WTC11 (cell line): ENCODE measurements at regions not wholly inside any gene's neighbourhood (a gene's known extent, or its start where the extent isn't known, plus 50 kb on each side); places are given as distances from the start of the nearest gene placed in this dataset.

Experiments
- ATAC-seq: fragments of 200-7000 bp; cut with Tn5 transposase; 2 replicates; pipeline ENCODE4 v1.10.0; 2021; ENCODE audit warnings: mild to moderate bottlenecking, moderate library complexity
- CTCF ChIA-PET: fragments of 300-600 bp; sonication (Branson Sonifier 250); formaldehyde crosslinking; loops from one replicate; lab custom pipeline; 2021; ENCODE audit warnings: antibody characterized with exemption; lab: Charles Lee
- POLR2A ChIA-PET: fragments of 350-600 bp; sonication (Branson Sonifier 250); formaldehyde crosslinking; loops from one replicate; lab custom pipeline; 2021; ENCODE audit warnings: antibody characterized with exemption; lab: Charles Lee
- DNase-seq: peaks from one replicate; pipeline ENCODE4 v3.0.0; 2021; ENCODE audit warnings: low spot score
- H3K27ac Mint-ChIP-seq: 2 replicates; pipeline ENCODE4 v1.8.0; 2021; ENCODE audit warnings: mixed read lengths
- H3K27me3 Mint-ChIP-seq: 2 replicates; pipeline ENCODE4 v1.8.0; 2021; ENCODE audit warnings: low read depth, mild to moderate bottlenecking, moderate library complexity, mixed read lengths
- H3K36me3 Mint-ChIP-seq: 2 replicates; pipeline ENCODE4 v1.8.0; 2021; ENCODE audit warnings: mixed read lengths
- H3K4me1 Mint-ChIP-seq: 2 replicates; pipeline ENCODE4 v1.8.0; 2022; ENCODE audit warnings: mixed read lengths
- H3K4me3 Mint-ChIP-seq: 2 replicates; pipeline ENCODE4 v1.8.0; 2021; ENCODE audit warnings: mild to moderate bottlenecking, moderate library complexity, mixed read lengths
- H3K9me3 Mint-ChIP-seq: 2 replicates; pipeline ENCODE4 v1.8.0; 2021; ENCODE audit warnings: mixed read lengths
- FOXJ3 ChIP-seq: sonication (generic); formaldehyde crosslinking; IDR thresholded peaks from 2 replicates; pipeline ENCODE4 v1.9.0; 2021; ENCODE audit warnings: missing genetic modification reagents, mild to moderate bottlenecking, borderline replicate concordance
- NR3C1 ChIP-seq: sonication (generic); formaldehyde crosslinking; conservative IDR thresholded peaks from 2 replicates; pipeline ENCODE4 v1.8.1; 2023; ENCODE audit warnings: low read depth, mild to moderate bottlenecking, missing genetic modification reagents
- TCF7 ChIP-seq: sonication (generic); formaldehyde crosslinking; IDR thresholded peaks from 2 replicates; pipeline ENCODE4 v1.8.0; 2022; ENCODE audit warnings: mild to moderate bottlenecking, low read depth, missing genetic modification reagents, moderate library complexity
- ZNF138 ChIP-seq: sonication (generic); formaldehyde crosslinking; conservative IDR thresholded peaks from 2 replicates; pipeline ENCODE4 v1.8.1; 2022; ENCODE audit warnings: mild to moderate bottlenecking, moderate library complexity, missing genetic modification reagents
- ZNF317 ChIP-seq: sonication (generic); formaldehyde crosslinking; IDR thresholded peaks from 2 replicates; pipeline ENCODE4 v1.8.1; 2023; ENCODE audit warnings: low read depth, mild to moderate bottlenecking, moderate library complexity, missing genetic modification reagents, borderline replicate concordance
- ZNF396 ChIP-seq: fragments of 250-450 bp; sonication (Bioruptor Pico); IDR thresholded peaks from 2 replicates; pipeline ENCODE4 v1.8.0; 2021; ENCODE audit warnings: mild to moderate bottlenecking, moderate library complexity, borderline replicate concordance
- TF ChIP-seq, protein P1 (sequence below): fragments of 200-600 bp; IDR thresholded peaks from 2 replicates; pipeline ENCODE4 v1.8.0; 2022; ENCODE audit warnings: antibody characterized with exemption
- TF ChIP-seq, protein P2 (sequence below): sonication (generic); formaldehyde crosslinking; IDR thresholded peaks from 2 replicates; pipeline ENCODE4 v1.8.0; 2022; ENCODE audit warnings: mild to moderate bottlenecking, missing genetic modification reagents
- TF ChIP-seq, protein P3 (sequence below): sonication (generic); formaldehyde crosslinking; IDR thresholded peaks from 2 replicates; pipeline ENCODE4 v1.8.1; 2023; ENCODE audit warnings: mild to moderate bottlenecking, missing genetic modification reagents, moderate library complexity
- TF ChIP-seq, protein P4 (sequence below): fragments of 250-450 bp; sonication (Bioruptor Pico); IDR thresholded peaks from 2 replicates; pipeline ENCODE4 v1.9.0; 2021; ENCODE audit warnings: mild to moderate bottlenecking, borderline replicate concordance
- TF ChIP-seq, protein P5 (sequence below): sonication (generic); formaldehyde crosslinking; IDR thresholded peaks from 2 replicates; pipeline ENCODE4 v1.8.1; 2022; ENCODE audit warnings: missing genetic modification reagents, borderline replicate concordance
- TF ChIP-seq, protein P6 (sequence below): fragments of 250-450 bp; sonication (Bioruptor Pico); conservative IDR thresholded peaks from 2 replicates; pipeline ENCODE4 v1.9.0; 2021; ENCODE audit warnings: mild to moderate bottlenecking
- TF ChIP-seq, protein P7 (sequence below): sonication (generic); formaldehyde crosslinking; IDR thresholded peaks from 2 replicates; pipeline ENCODE4 v1.8.0; 2023; ENCODE audit warnings: missing genetic modification reagents, mild to moderate bottlenecking, borderline replicate concordance

DNA sequence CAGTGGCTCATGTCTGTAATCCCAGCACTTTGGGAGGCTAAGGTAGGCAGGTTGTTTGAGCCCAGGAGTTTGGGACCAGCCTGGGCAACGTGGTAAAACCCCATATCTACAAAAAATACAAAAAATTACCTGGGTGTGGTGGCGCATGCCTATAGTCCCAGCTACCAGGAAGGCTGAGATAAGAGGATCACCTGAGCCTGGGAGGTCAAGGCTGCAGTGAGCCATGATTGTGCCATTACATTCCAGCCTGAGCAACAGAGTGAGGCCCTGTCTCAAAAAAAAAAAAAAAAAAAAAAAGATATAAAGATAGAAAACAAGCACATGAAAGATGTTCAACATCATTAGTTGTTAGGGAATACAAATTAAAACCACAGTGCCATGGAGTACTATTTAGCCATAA is 65.3 kb upstream of the UGP2 start:
- POLR2A ChIA-PET, result no interaction called here
- ATAC-seq (no peak), DNase-seq (no peak)
- Mint-ChIP-seq H3K9me3 (peaks cover 16% of the 10 kb centered on the region), H3K4me3 (no peak overlapping the region), H3K27me3 (no peaks in the 10 kb centered on the region), H3K4me1 (peaks cover 25% of the 10 kb centered on the region)
- no peak for TF ChIP-seq NR3C1 (CRISPR knock-in tag)
- TF ChIP-seq, protein P1, sequence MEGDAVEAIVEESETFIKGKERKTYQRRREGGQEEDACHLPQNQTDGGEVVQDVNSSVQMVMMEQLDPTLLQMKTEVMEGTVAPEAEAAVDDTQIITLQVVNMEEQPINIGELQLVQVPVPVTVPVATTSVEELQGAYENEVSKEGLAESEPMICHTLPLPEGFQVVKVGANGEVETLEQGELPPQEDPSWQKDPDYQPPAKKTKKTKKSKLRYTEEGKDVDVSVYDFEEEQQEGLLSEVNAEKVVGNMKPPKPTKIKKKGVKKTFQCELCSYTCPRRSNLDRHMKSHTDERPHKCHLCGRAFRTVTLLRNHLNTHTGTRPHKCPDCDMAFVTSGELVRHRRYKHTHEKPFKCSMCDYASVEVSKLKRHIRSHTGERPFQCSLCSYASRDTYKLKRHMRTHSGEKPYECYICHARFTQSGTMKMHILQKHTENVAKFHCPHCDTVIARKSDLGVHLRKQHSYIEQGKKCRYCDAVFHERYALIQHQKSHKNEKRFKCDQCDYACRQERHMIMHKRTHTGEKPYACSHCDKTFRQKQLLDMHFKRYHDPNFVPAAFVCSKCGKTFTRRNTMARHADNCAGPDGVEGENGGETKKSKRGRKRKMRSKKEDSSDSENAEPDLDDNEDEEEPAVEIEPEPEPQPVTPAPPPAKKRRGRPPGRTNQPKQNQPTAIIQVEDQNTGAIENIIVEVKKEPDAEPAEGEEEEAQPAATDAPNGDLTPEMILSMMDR, result no peak
- TF ChIP-seq, protein P2, sequence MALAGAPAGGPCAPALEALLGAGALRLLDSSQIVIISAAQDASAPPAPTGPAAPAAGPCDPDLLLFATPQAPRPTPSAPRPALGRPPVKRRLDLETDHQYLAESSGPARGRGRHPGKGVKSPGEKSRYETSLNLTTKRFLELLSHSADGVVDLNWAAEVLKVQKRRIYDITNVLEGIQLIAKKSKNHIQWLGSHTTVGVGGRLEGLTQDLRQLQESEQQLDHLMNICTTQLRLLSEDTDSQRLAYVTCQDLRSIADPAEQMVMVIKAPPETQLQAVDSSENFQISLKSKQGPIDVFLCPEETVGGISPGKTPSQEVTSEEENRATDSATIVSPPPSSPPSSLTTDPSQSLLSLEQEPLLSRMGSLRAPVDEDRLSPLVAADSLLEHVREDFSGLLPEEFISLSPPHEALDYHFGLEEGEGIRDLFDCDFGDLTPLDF, result no peak
- TF ChIP-seq, protein P3, sequence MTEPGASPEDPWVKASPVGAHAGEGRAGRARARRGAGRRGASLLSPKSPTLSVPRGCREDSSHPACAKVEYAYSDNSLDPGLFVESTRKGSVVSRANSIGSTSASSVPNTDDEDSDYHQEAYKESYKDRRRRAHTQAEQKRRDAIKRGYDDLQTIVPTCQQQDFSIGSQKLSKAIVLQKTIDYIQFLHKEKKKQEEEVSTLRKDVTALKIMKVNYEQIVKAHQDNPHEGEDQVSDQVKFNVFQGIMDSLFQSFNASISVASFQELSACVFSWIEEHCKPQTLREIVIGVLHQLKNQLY, result no peak
- no peak for TF ChIP-seq ZNF396 (CRISPR knock-in tag)
- TF ChIP-seq, protein P4, sequence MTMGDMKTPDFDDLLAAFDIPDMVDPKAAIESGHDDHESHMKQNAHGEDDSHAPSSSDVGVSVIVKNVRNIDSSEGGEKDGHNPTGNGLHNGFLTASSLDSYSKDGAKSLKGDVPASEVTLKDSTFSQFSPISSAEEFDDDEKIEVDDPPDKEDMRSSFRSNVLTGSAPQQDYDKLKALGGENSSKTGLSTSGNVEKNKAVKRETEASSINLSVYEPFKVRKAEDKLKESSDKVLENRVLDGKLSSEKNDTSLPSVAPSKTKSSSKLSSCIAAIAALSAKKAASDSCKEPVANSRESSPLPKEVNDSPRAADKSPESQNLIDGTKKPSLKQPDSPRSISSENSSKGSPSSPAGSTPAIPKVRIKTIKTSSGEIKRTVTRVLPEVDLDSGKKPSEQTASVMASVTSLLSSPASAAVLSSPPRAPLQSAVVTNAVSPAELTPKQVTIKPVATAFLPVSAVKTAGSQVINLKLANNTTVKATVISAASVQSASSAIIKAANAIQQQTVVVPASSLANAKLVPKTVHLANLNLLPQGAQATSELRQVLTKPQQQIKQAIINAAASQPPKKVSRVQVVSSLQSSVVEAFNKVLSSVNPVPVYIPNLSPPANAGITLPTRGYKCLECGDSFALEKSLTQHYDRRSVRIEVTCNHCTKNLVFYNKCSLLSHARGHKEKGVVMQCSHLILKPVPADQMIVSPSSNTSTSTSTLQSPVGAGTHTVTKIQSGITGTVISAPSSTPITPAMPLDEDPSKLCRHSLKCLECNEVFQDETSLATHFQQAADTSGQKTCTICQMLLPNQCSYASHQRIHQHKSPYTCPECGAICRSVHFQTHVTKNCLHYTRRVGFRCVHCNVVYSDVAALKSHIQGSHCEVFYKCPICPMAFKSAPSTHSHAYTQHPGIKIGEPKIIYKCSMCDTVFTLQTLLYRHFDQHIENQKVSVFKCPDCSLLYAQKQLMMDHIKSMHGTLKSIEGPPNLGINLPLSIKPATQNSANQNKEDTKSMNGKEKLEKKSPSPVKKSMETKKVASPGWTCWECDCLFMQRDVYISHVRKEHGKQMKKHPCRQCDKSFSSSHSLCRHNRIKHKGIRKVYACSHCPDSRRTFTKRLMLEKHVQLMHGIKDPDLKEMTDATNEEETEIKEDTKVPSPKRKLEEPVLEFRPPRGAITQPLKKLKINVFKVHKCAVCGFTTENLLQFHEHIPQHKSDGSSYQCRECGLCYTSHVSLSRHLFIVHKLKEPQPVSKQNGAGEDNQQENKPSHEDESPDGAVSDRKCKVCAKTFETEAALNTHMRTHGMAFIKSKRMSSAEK (CRISPR knock-in tag), result no peak
- TF ChIP-seq, protein P5, sequence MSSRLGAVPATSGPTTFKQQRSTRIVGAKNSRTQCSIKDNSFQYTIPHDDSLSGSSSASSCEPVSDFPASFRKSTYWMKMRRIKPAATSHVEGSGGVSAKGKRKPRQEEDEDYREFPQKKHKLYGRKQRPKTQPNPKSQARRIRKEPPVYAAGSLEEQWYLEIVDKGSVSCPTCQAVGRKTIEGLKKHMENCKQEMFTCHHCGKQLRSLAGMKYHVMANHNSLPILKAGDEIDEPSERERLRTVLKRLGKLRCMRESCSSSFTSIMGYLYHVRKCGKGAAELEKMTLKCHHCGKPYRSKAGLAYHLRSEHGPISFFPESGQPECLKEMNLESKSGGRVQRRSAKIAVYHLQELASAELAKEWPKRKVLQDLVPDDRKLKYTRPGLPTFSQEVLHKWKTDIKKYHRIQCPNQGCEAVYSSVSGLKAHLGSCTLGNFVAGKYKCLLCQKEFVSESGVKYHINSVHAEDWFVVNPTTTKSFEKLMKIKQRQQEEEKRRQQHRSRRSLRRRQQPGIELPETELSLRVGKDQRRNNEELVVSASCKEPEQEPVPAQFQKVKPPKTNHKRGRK (CRISPR knock-in tag), result no peak
- TF ChIP-seq, protein P6, sequence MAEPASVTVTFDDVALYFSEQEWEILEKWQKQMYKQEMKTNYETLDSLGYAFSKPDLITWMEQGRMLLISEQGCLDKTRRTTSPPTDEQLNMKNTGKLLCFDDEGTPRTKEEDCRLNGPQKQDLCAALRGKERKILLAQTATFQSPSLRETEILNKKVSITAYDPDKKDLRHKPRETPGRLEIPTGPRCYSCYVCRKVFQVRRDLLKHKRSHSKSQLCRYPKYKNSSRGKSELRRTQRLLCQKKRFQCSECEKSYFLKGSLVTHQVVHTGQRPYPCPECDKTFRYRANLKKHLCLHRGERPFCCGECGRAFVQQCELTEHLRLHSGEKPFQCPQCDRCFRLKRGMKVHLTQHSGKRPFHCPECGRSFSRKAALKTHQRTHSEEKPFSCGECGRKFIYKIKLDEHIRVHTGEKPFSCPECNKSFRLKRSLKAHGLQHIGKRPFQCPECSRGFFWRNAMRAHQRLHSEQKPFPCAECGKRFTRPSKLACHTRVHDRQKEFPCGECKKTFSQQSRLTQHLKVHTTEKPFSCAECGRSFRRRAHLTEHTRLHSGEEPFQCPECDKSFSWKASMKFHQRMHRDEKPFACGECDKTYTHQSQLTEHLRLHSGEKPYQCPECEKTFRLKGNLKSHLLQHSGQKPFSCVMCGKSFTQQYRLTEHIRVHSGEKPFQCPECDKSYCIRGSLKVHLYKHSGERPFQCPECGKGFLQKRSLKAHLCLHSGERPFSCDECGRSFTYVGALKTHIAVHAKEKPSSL (CRISPR knock-in tag), result no peak
- TF ChIP-seq FOXJ3, result no peak
- TF ChIP-seq, protein P7, sequence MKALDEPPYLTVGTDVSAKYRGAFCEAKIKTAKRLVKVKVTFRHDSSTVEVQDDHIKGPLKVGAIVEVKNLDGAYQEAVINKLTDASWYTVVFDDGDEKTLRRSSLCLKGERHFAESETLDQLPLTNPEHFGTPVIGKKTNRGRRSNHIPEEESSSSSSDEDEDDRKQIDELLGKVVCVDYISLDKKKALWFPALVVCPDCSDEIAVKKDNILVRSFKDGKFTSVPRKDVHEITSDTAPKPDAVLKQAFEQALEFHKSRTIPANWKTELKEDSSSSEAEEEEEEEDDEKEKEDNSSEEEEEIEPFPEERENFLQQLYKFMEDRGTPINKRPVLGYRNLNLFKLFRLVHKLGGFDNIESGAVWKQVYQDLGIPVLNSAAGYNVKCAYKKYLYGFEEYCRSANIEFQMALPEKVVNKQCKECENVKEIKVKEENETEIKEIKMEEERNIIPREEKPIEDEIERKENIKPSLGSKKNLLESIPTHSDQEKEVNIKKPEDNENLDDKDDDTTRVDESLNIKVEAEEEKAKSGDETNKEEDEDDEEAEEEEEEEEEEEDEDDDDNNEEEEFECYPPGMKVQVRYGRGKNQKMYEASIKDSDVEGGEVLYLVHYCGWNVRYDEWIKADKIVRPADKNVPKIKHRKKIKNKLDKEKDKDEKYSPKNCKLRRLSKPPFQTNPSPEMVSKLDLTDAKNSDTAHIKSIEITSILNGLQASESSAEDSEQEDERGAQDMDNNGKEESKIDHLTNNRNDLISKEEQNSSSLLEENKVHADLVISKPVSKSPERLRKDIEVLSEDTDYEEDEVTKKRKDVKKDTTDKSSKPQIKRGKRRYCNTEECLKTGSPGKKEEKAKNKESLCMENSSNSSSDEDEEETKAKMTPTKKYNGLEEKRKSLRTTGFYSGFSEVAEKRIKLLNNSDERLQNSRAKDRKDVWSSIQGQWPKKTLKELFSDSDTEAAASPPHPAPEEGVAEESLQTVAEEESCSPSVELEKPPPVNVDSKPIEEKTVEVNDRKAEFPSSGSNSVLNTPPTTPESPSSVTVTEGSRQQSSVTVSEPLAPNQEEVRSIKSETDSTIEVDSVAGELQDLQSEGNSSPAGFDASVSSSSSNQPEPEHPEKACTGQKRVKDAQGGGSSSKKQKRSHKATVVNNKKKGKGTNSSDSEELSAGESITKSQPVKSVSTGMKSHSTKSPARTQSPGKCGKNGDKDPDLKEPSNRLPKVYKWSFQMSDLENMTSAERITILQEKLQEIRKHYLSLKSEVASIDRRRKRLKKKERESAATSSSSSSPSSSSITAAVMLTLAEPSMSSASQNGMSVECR (CRISPR knock-in tag), result no peak
- no peak for TF ChIP-seq ZNF317
- TF ChIP-seq TCF7 (CRISPR knock-in tag), result no peak
- no peak for TF ChIP-seq ZNF138 (CRISPR knock-in tag)
- TF ChIP-seq, all 79 proteins: peak for 0
- Mint-ChIP-seq H3K27ac (no peak overlapping the region), H3K36me3 (no peaks in the 10 kb centered on the region)
- CTCF ChIA-PET, result interaction anchor here (0.6 kb wide), 1 partner anchor 48 kb away, joined by 3 read pairs; no protein-coding TSS in a partner anchor
